ENCODE measurements at regions not wholly inside any gene's neighbourhood (a gene's known extent, or its start where the extent isn't known, plus 50 kb on each side); places are given as distances from the start of the nearest gene placed in this dataset.
A peak's percentile ranks its signal among the peaks of the same experiment; 100 is the strongest.
"Not testable (repeated sequence)": the region's sequence is repeated elsewhere in the genome, so short reads cannot be mapped to it uniquely, and the experiment has no call there.

- DNase-seq (ENCODE audit: low read depth) = no peak
These were observed 641.1 kb downstream of the RAPGEF2 start for GRCh38 chr4:159743971-159744370.

- no peak for DNase-seq (ENCODE audit: low read depth)
These were observed 645.1 kb downstream of the RAPGEF2 start for GRCh38 chr4:159747983-159748382.

- DNase-seq (ENCODE audit: low read depth) = no peak
These were observed 646.1 kb downstream of the RAPGEF2 start for GRCh38 chr4:159748834-159749444.

- DNase-seq (ENCODE audit: low read depth) = no peak
These were observed 654.6 kb downstream of the RAPGEF2 start for GRCh38 chr4:159757499-159757898.

GRCh38 chr4:159758061-159758460 is 655.2 kb downstream of the RAPGEF2 start:
- DNase-seq (ENCODE audit: low read depth) = no peak

GRCh38 chr4:159762672-159763071 is 659.8 kb downstream of the RAPGEF2 start:
- no peak for DNase-seq (ENCODE audit: low read depth)

- DNase-seq (ENCODE audit: low read depth) = peak; percentile 4
These were observed 661.6 kb downstream of the RAPGEF2 start for GRCh38 chr4:159764343-159764952.

- no peak for DNase-seq (ENCODE audit: low read depth)
These were observed 662.5 kb downstream of the RAPGEF2 start for GRCh38 chr4:159765382-159765781.

GRCh38 chr4:159766241-159766640 is 663.4 kb downstream of the RAPGEF2 start:
- DNase-seq (ENCODE audit: low read depth) = no peak

GRCh38 chr4:159767406-159767805 is 664.5 kb downstream of the RAPGEF2 start:
- no peak for DNase-seq (ENCODE audit: low read depth)

GRCh38 chr4:159768016-159768415 is 665.1 kb downstream of the RAPGEF2 start:
- no peak for DNase-seq (ENCODE audit: low read depth)

- DNase-seq (ENCODE audit: low read depth) = no peak
These were observed 667.5 kb downstream of the RAPGEF2 start for GRCh38 chr4:159770401-159770800.

- no peak for DNase-seq (ENCODE audit: low read depth)
These were observed 668.1 kb downstream of the RAPGEF2 start for GRCh38 chr4:159770969-159771368.

- no peak for DNase-seq (ENCODE audit: low read depth)
These were observed 674.1 kb downstream of the RAPGEF2 start for GRCh38 chr4:159776961-159777360.

GRCh38 chr4:159777689-159778088 is 674.8 kb downstream of the RAPGEF2 start:
- no peak for DNase-seq (ENCODE audit: low read depth)

GRCh38 chr4:159778298-159778697 is 675.4 kb downstream of the RAPGEF2 start:
- DNase-seq (ENCODE audit: low read depth) = no peak

- no peak for DNase-seq (ENCODE audit: low read depth)
These were observed 676.8 kb downstream of the RAPGEF2 start for GRCh38 chr4:159779716-159780115.

- no peak for DNase-seq (ENCODE audit: low read depth)
These were observed 677.5 kb downstream of the RAPGEF2 start for GRCh38 chr4:159780196-159780922.

GRCh38 chr4:159787901-159788300 is 685.0 kb downstream of the RAPGEF2 start:
- no peak for DNase-seq (ENCODE audit: low read depth)

GRCh38 chr4:159791334-159791733 is 688.5 kb downstream of the RAPGEF2 start:
- DNase-seq (ENCODE audit: low read depth) = no peak

- not testable (repeated sequence) for DNase-seq (ENCODE audit: low read depth)
These were observed 701.7 kb downstream of the RAPGEF2 start for GRCh38 chr4:159804592-159804991.

- no peak for DNase-seq (ENCODE audit: low read depth)
These were observed 720.9 kb downstream of the RAPGEF2 start for GRCh38 chr4:159823743-159824142.

GRCh38 chr4:159828687-159829086 is 725.8 kb downstream of the RAPGEF2 start:
- no peak for DNase-seq (ENCODE audit: low read depth)
